Stimulated activated CD4-positive, alpha-beta T cell treated with anti-CD3 and anti-CD28 coated beads, Interleukin-4, amount 100 ng/mL, for 1 hour (primary cell): ENCODE measurements at regions not wholly inside any gene's neighbourhood (a gene's known extent, or its start where the extent isn't known, plus 50 kb on each side); places are given as distances from the start of the nearest gene placed in this dataset.

Experiments used
- DNase-seq: peaks from one replicate; pipeline ENCODE4 v3.0.0-alpha.2; 2020

DNA sequence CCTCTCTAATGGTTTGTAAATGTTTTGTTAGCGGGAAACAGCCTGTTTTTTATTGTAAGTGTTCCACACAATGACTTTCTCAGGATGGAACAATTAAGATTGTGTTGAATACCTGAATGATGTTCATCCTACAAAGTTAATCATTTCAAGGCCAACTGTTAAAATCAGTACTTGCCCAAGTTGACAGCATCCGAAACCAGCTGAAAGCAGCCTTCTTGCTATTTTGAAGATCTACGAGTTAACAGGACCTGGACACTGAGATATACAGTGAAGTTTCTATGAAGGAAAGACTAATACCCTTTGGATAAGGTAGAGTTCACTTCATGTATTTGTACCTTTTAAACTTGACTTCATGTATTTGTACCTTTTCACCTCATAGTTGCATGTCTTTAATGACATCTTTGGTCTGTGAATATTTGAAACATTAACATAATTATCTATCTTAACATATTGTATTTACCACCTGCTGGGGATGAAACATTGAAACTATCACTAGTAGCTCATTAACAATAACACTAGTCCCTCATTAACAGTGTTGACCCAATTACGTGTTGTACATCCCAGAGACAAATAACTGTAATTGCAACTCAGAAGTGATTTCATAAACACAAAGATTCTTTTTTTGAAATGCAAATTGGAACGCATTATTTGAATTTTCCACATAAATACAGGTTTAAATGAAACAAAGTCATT lies 556.0 kb upstream of the MEX3C start:
- no peak for DNase-seq

DNA sequence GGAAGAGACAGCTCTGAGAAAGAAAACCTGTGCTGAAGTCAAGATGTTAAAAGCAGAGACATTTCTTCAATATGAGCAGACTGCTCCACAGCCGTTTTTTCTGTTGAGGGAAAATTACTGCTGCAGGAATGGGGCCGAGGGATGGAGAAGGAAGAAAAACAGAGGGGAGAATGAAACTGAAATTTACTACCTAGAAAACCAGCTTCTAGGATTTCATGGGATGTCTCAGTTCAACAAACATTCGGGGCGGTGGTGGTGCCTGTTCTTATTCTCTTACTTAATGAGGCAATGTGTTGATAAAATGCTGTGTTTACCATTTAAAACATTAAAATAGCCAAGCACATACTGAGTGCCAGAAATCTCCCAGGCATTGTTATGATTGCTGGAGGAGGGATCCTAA lies 557.1 kb upstream of the MEX3C start:
- DNase-seq, result no peak

DNA sequence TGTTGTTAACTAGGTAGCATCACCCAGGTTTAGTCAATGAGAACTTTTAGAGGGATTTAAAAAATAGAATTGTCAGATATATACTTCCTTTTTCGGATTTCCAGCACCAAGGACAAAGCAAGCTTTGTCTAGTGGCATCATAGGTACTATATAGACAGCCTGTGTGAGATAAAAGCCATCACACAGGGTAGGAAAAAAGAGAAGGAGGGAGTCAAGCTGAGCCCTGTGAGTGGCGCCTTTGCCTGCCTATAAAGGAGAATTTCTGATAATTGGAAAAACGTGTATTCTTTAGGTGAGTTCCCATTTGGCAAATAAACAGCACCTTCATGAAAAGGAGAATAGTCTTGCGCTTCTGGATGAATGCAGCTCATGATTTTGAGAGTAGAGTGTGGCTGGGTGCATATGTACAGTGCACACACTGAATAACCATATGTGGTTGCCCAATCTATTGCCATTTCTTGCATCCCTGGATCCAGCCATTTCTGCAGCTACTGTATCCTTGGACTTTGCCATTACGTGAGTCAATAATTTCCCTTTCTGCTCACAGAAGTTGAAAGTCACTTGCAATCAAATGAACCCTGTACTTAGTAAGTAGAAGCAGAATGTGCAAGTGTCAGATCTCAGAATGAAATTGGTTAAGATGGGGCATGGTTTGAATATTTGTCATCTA lies 559.9 kb upstream of the MEX3C start:
- no peak for DNase-seq

GRCh38 chr18:51762373-51762772 lies 564.9 kb upstream of the MEX3C start:
- no peak for DNase-seq

GRCh38 chr18:51765606-51766360 lies 568.3 kb upstream of the MEX3C start:
- DNase-seq, result no peak

DNA sequence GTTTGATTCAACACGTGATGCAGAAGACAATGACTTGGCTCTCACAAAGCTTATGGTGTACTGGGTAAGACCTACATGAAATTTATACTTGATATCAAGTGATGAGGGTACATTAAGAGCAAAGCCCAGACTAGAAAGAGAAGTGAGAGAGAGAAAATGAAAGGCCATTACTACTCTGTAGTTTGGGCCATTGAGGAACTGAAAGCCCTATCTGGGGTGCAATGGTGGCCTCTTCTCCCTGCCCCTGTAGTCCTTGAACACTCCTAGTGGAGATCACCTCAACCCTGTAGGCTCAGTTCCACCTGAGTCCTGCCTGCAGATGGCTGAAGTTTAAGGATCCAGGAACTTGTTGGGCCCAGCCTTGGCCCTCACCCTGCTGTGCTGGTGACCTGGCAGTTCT lies 569.8 kb upstream of the MEX3C start:
- no peak for DNase-seq

DNA sequence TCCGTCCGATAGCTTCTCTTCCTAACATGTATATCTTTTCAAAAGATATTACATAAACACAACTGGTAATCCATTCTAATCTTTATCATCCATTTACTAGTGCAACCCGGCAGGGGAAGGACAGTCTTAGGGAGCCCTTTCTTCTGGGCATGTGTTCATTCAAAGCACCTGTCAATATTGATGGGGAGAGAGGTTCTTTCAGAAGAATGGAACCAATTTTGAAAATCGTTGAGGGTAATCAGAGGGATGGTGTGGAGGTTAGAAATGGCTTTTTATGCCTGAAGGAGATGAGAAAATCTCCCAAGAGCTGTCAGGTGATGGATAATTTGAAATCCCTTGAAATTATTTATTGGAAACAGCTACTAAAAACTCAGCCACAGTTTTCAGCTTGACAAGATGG lies 561.9 kb upstream of the DCC start:
- DNase-seq, result no peak

DNA sequence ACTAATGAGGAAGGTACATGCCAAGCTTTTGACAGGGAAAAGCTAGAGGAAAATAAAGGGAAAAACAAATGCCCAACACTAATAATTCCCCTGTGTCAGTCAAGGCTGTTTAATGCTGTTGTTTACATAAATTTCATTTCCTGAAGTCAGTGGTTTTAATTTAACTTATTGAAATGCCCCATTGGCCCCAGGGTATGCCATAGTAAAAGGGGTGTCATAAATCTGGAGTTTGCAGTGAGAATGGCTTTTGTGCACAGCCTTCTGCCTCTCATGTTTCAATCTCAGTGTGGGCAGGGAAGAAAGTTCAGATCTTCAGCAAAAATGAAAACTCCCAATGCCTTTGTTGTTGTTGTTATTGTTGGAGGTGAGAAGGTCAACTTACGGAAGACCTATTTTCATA lies 550.1 kb upstream of the DCC start:
- no peak for DNase-seq

- DNase-seq, result no peak
These were observed 538.5 kb upstream of the DCC start for GRCh38 chr18:51801514-51801913.

DNA sequence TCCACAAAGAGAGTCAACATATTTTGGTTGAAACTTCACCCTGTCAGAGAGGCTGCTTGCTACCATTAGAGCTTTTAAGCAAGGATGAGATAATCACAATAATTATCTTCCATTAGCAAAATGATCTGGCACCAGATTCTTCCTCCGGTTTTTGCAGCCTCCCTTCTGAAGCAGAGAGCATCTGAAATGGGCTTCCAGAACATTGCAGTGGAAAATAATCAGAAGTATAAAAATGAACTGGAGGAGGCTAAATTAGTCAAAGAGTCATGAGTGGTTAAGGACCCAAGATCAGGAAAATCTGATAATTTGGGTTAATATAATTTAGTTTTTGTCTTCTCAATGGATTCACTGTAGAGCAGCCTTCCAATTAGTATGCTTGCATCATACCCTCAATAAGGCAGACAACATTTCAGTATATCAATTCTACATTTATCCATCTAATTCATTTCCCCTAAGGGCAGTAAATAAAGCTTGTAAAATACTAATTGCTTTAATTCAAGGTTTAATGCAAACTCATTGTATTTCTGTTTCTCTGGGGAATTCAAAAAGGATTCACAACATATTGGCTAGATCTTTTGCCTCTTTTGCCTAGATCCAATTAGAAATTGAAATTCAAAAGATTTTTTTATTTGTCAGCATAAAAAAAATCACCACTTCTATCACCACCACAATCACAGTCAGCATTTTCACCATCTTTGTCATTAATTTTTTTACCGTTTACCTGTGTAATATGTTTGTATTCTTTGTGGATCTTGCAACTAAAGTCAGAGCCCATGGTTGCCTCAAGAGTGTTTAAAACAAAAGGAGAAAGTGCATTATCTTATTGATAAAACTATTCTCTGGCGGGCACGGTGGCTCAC lies 537.2 kb upstream of the DCC start:
- DNase-seq, result no peak

DNA sequence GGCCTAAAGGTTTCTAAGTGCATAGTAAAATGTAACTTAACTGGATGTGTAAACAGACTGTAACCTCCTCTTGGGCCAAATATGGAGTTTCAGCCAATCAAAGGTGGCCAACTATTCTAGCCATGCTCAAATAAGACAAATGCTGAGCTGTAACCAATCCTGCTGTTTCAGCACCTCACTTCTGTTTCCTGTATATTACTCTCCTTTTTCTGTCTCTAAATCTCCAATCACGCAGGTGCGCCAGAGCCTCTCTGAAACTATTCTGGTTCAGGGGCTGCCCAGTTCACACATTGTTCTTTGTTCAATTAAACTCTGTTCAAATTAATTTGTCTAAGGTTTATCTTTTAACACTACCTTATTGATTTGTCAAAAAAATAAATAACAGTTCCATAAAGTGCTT lies 532.7 kb upstream of the DCC start:
- DNase-seq, result no peak

DNA sequence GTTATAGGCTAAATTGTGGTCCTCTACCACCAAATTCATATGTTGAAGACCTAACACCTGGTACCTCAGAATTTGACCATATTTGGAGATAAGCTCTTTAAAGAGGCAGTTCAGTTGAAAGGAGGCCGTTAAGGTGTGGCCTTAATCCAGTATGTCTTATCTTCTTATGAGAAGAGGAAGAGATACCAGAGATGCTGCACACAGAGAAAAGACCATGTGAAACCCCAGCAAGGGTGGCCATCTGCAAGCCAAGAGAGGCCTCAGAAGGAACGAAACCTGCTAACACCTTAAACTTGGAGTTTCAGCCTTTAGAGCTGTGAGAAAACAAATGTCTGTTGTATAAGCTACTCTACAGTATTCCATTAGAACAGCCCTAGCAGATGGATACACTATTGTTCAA lies 528.1 kb upstream of the DCC start:
- DNase-seq, result no peak

GRCh38 chr18:51813740-51814139 lies 526.3 kb upstream of the DCC start:
- no peak for DNase-seq

DNA sequence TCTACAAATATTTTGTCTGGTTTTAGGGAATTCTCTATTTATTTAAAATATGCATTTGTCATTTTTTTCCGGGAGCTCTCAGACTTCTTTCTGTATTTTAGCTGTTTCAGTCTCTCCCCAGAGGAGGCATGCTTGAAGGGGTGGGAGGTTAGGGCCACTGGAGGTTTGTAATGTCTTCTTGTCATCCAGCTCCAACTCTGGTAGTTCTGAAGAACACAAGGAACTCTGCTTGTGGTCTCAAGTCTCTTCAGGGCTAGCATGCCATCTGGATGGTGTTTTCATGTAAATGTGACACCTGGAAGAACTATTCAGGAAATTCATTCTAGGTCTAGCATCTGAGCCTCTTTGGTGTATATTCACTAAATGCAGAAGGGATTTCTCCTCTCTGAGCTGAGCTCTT lies 518.4 kb upstream of the DCC start:
- no peak for DNase-seq

DNA sequence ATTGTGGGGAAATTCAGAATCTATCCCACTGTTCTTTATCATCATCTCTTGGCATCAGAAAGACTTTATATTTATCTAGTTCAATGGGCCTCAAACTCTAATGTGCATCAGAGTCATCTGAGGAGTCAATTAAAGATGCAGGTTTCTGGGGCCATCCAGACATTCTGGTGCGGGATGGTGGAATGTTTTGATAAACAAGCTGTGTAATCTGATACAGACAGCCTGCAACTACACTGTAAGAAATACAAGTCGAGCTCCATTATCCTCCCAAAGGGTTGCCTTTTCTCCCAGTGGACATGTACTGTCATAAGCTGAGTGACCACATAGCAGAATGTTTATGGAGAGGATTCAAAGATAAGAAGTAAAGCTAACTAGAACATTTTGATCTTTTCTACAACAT lies 515.3 kb upstream of the DCC start:
- DNase-seq, result no peak

DNA sequence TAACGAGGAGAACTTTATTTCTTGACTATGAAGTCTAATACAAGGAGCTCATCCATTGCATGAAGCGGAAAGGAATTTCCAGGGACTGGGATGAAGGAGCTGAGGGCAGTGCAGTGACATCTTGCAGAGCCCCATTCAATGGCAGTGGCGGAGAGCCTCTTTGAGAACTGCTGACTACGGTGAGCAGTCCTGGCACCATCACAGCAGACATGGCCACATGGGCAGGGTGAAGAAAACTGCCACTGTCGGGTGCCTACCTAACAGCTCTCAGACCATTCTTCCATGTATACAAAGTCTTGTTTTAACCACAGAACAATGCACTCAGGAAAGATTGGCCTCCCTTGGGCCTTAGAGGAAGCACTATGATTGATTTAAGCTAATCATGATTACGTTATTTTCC lies 506.1 kb upstream of the DCC start:
- no peak for DNase-seq

DNA sequence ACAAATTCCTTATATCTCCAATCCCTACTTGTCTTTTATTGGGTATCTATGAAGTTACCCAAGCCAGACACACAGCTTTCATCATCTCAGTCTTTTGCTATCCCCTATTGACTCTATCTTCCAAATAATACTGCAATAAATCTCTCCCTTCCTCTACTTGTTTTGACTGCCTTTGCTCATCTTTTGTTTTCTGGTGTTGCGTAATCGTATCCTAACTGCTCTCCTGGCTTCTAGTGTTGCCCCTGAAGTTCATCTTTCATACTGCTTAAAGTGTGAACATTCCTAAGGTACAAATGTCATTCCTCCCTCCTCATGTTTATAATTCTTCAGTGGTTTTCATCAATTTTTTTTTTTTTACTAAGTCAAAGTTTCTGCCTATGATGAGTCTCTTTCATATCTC lies 491.3 kb upstream of the DCC start:
- no peak for DNase-seq

- no peak for DNase-seq
These were observed 487.3 kb upstream of the DCC start for GRCh38 chr18:51852681-51853080.

DNA sequence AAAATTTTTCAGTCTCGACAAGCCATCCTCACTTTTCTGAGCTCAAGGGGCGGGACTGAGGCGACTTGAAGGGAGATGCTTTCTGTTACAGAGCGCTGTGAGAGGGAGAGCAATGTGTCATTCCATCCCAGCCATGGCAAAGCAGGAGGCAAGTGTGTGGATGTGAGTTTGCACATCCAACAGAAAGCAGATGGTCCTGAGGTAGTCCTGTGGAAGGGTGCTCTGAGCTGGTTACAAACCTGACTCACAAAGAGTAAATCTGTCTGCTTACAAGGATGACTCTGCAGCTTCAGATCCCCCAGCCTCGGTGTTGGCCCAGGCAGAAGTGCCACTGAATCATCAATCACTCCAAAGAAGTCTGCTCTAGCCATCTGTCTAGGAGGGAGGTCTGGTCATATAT lies 482.0 kb upstream of the DCC start:
- DNase-seq, result no peak

DNA sequence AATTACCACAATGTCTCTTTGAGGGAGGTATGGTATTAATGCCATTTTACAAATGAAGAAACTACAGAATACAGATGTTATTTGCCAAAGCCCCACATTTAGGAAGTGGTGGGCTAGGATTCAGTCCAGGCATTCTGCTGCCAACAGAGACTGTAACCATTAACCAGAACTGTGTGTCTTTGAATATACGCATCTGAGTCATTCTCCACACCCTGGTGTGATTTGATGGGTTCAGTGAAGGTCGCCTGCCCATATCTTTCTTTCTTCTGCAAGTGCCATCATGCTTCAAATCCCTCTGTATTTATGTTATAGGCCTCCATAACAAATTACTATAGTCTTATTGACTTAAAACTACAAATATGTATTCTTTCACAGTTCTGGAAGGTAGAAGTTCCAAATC lies 479.0 kb upstream of the DCC start:
- no peak for DNase-seq

DNA sequence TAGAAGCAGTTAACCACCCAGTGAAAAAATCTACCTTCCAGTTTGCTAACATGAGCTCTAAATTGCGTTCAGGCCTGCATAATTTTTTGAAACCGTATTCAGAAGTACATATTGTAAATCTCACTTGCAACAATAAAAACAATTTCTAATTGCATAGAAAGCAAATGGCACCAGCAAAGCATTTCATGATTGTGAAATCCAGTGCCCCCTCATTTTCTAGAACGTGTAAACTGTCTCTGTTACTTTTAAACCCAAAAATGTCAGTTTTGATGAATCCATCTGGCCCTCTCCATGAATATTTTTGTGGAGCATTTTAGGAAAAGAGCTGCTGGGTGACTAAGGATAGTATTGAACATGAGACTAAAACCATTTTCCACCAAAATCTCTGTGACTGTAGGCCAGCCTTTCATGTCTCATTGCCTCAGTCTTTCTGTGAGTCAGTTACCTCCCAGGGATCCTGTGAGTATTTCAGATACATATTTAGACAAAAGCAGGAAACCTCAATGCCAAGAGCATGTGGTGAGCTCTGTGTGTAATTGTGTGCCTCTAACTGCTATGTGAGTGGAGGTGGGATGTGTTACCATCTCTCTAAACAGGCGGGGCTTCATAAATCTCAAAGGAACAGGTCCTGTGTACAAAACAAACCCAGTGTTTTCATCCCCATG lies 477.8 kb upstream of the DCC start:
- DNase-seq, result no peak

DNA sequence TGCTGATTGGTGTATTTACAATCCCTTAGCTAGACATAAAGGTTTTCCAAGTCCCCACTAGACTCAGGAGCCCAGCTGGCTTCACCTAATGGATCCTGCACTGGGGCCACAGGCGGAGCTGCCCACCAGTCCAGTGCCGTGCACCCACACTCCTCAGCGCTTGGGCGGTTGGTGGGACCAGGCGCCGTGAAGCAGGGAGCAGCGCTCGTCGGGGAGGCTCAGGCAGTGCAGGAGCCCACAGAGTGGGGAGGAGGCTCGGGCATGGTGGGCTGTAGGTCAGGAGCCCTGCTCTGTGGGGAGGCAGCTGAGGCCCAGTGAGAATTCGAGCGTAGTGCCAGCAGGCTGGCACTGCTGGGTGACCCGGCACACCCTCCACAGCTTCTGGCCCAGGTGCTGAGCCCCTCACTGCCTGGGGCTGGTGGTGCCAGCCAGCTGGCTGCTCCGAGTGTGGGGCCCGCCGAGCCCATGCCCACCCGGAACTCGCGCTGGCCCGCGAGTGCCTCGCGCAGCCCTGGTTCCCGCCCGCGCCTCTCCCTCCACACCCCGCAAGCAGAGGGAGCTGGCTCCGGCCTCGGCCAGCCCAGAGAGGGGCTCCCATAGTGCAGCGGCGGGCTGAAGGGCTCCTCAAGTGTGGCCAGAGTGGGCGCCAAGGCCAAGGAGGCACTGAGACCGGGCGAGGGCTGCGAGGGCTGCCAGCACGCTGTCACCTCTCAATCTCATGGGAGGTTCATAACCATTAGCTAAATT lies 475.6 kb upstream of the DCC start:
- no peak for DNase-seq
